ENCODE measurements at regions not wholly inside any gene's neighbourhood (a gene's known extent, or its start where the extent isn't known, plus 50 kb on each side); places are given as distances from the start of the nearest gene placed in this dataset.

DNA sequence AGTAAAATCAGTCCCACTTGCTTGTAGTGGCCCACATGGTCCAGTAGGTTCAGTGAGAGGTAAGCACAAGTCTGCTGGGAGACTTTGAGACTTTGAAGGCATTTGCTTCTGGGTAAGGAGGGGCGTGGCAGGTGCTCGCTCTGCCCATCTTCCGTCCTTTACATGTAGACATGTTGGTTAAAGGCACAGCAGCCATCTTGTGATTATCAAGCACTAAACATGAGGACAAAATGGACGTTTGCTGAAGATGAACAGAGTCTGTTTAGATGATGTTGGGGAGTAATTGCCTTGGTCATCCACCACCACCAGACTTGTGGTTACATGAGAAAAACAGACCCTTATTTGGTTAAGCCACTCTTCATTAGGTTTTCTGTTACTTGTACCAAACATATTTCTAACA is 252.8 kb upstream of the PARD3B start (continued):
- no peak for TF ChIP-seq GRHL2 (CRISPR knock-in tag; IDR thresholded peaks at IDR 0.05; ENCODE audit: insufficient replicate concordance, severe bottlenecking)

DNA sequence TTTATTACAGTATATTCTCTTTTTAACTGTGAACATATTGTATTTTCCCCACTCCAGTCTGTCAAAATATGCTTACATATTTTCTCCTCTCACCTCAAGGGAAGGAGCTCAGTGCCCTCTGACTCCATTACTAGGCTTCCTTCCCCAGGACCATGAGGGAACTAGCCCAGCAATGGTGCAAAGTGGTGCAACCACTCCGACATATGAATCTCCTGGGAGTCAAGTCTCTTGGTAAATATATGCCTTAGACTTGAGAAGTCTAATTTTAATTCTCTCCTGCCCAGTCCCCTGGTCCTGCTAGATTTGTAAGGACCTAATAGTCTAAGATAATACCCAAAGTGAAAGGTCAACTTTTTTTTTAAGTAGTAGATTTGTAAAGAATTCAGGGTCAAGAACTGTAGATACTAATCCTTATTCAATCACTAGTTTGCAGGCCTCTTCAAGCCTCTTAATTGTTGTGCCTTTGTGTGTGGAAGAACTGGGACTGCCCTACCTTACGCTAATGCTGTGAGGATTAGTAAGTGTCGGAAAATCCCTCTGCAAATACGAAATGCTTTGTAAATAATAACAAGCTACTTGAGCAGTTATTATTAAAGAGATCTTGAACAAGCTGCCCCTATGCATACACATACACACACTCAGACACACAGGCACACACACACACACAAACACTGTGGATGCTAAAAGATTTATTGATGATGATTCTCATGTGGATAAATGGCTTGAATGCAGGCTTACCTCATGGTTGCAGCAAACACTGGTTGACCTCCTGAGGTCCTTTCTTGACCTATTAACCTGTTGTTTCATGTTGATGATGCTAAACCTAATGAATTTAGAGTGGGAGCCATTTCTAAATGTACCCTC is 251.2 kb upstream of the PARD3B start:
- no peak overlapping the region for H3K4me3 Mint-ChIP-seq
- ATAC-seq, result no peak
- ChIA-PET CTCF (no interaction called here), POLR2A (no interaction called here)
- H3K27me3 Mint-ChIP-seq (ENCODE audit: low read depth), result no peaks in the 10 kb centered on the region
- TF ChIP-seq, protein P1, sequence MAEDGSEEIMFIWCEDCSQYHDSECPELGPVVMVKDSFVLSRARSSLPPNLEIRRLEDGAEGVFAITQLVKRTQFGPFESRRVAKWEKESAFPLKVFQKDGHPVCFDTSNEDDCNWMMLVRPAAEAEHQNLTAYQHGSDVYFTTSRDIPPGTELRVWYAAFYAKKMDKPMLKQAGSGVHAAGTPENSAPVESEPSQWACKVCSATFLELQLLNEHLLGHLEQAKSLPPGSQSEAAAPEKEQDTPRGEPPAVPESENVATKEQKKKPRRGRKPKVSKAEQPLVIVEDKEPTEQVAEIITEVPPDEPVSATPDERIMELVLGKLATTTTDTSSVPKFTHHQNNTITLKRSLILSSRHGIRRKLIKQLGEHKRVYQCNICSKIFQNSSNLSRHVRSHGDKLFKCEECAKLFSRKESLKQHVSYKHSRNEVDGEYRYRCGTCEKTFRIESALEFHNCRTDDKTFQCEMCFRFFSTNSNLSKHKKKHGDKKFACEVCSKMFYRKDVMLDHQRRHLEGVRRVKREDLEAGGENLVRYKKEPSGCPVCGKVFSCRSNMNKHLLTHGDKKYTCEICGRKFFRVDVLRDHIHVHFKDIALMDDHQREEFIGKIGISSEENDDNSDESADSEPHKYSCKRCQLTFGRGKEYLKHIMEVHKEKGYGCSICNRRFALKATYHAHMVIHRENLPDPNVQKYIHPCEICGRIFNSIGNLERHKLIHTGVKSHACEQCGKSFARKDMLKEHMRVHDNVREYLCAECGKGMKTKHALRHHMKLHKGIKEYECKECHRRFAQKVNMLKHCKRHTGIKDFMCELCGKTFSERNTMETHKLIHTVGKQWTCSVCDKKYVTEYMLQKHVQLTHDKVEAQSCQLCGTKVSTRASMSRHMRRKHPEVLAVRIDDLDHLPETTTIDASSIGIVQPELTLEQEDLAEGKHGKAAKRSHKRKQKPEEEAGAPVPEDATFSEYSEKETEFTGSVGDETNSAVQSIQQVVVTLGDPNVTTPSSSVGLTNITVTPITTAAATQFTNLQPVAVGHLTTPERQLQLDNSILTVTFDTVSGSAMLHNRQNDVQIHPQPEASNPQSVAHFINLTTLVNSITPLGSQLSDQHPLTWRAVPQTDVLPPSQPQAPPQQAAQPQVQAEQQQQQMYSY (CRISPR knock-in tag; IDR thresholded peaks at IDR 0.05), result no peak
- TF ChIP-seq NR1H2 (CRISPR knock-in tag; IDR thresholded peaks at IDR 0.05) (no peak), ESRRA (CRISPR knock-in tag; IDR thresholded peaks at IDR 0.05; ENCODE audit: borderline replicate concordance) (no peak), SP1 (CRISPR knock-in tag; conservative IDR thresholded peaks at IDR 0.05) (no peak)
- TF ChIP-seq, protein P2, sequence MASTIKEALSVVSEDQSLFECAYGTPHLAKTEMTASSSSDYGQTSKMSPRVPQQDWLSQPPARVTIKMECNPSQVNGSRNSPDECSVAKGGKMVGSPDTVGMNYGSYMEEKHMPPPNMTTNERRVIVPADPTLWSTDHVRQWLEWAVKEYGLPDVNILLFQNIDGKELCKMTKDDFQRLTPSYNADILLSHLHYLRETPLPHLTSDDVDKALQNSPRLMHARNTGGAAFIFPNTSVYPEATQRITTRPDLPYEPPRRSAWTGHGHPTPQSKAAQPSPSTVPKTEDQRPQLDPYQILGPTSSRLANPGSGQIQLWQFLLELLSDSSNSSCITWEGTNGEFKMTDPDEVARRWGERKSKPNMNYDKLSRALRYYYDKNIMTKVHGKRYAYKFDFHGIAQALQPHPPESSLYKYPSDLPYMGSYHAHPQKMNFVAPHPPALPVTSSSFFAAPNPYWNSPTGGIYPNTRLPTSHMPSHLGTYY (CRISPR knock-in tag; IDR thresholded peaks at IDR 0.05), result no peak
- TF ChIP-seq, protein P3, sequence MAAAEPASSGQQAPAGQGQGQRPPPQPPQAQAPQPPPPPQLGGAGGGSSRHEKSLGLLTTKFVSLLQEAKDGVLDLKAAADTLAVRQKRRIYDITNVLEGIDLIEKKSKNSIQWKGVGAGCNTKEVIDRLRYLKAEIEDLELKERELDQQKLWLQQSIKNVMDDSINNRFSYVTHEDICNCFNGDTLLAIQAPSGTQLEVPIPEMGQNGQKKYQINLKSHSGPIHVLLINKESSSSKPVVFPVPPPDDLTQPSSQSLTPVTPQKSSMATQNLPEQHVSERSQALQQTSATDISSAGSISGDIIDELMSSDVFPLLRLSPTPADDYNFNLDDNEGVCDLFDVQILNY (CRISPR knock-in tag; IDR thresholded peaks at IDR 0.05), result no peak
- H3K4me1 Mint-ChIP-seq, result peaks cover 7% of the 10 kb centered on the region; the same call in 1 of the 2 replicates
- DNase-seq (ENCODE audit: low spot score), result no peak
- no peaks in the 10 kb centered on the region for H3K36me3 Mint-ChIP-seq
- no peak overlapping the region for H3K27ac Mint-ChIP-seq
- H3K9me3 Mint-ChIP-seq, result peaks cover 5% of the 10 kb centered on the region

DNA sequence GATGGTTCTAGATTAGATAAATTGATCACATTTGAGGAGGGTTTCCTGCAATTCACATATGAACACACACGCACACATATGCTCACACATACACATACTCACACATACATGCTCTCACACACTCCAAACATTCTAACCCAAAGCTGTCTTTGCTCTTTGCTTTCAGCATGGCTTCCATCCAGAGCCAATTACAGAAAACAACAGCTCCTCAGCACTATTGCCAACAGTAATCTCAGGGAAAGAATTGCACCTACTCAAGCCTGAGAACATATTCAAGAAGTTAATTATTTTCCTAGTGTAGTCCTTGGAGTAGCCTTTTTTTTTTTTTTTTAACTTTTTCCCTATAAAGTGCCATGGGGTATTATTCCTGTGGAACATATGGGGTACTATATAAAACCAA is 246.9 kb upstream of the PARD3B start:
- DNase-seq (ENCODE audit: low spot score) (no peak), ATAC-seq (no peak)
- Mint-ChIP-seq H3K27me3 (ENCODE audit: low read depth) (no peaks in the 10 kb centered on the region), H3K4me3 (no peak overlapping the region), H3K4me1 (peaks cover 7% of the 10 kb centered on the region; the same call in 1 of the 2 replicates), H3K9me3 (peaks cover 5% of the 10 kb centered on the region), H3K36me3 (no peaks in the 10 kb centered on the region), H3K27ac (no peak overlapping the region)
- TF ChIP-seq ETV6 (CRISPR knock-in tag; IDR thresholded peaks at IDR 0.05) (no peak), GRHL2 (CRISPR knock-in tag; IDR thresholded peaks at IDR 0.05; ENCODE audit: insufficient replicate concordance, severe bottlenecking) (no peak), GTF2I (CRISPR knock-in tag; conservative IDR thresholded peaks at IDR 0.05) (no peak), RELA (CRISPR knock-in tag; IDR thresholded peaks at IDR 0.05; ENCODE audit: borderline replicate concordance) (no peak), SMAD4 (CRISPR knock-in tag; IDR thresholded peaks at IDR 0.05) (no peak), TCF7 (CRISPR knock-in tag; IDR thresholded peaks at IDR 0.05; ENCODE audit: low read depth) (no peak), ATF1 (CRISPR knock-in tag; IDR thresholded peaks at IDR 0.05) (no peak)
- TF ChIP-seq, protein P4, sequence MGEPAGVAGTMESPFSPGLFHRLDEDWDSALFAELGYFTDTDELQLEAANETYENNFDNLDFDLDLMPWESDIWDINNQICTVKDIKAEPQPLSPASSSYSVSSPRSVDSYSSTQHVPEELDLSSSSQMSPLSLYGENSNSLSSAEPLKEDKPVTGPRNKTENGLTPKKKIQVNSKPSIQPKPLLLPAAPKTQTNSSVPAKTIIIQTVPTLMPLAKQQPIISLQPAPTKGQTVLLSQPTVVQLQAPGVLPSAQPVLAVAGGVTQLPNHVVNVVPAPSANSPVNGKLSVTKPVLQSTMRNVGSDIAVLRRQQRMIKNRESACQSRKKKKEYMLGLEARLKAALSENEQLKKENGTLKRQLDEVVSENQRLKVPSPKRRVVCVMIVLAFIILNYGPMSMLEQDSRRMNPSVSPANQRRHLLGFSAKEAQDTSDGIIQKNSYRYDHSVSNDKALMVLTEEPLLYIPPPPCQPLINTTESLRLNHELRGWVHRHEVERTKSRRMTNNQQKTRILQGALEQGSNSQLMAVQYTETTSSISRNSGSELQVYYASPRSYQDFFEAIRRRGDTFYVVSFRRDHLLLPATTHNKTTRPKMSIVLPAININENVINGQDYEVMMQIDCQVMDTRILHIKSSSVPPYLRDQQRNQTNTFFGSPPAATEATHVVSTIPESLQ (CRISPR knock-in tag; IDR thresholded peaks at IDR 0.05), result no peak
- TF ChIP-seq, protein P5, sequence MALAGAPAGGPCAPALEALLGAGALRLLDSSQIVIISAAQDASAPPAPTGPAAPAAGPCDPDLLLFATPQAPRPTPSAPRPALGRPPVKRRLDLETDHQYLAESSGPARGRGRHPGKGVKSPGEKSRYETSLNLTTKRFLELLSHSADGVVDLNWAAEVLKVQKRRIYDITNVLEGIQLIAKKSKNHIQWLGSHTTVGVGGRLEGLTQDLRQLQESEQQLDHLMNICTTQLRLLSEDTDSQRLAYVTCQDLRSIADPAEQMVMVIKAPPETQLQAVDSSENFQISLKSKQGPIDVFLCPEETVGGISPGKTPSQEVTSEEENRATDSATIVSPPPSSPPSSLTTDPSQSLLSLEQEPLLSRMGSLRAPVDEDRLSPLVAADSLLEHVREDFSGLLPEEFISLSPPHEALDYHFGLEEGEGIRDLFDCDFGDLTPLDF (CRISPR knock-in tag; IDR thresholded peaks at IDR 0.05), result no peak
- TF ChIP-seq, protein P6, sequence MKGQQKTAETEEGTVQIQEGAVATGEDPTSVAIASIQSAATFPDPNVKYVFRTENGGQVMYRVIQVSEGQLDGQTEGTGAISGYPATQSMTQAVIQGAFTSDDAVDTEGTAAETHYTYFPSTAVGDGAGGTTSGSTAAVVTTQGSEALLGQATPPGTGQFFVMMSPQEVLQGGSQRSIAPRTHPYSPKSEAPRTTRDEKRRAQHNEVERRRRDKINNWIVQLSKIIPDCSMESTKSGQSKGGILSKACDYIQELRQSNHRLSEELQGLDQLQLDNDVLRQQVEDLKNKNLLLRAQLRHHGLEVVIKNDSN (CRISPR knock-in tag; IDR thresholded peaks at IDR 0.05), result no peak
- ChIA-PET CTCF (no interaction called here), POLR2A (no interaction called here)
